ENCODE measurements at regions not wholly inside any gene's neighbourhood (a gene's known extent, or its start where the extent isn't known, plus 50 kb on each side); places are given as distances from the start of the nearest gene placed in this dataset.

DNA sequence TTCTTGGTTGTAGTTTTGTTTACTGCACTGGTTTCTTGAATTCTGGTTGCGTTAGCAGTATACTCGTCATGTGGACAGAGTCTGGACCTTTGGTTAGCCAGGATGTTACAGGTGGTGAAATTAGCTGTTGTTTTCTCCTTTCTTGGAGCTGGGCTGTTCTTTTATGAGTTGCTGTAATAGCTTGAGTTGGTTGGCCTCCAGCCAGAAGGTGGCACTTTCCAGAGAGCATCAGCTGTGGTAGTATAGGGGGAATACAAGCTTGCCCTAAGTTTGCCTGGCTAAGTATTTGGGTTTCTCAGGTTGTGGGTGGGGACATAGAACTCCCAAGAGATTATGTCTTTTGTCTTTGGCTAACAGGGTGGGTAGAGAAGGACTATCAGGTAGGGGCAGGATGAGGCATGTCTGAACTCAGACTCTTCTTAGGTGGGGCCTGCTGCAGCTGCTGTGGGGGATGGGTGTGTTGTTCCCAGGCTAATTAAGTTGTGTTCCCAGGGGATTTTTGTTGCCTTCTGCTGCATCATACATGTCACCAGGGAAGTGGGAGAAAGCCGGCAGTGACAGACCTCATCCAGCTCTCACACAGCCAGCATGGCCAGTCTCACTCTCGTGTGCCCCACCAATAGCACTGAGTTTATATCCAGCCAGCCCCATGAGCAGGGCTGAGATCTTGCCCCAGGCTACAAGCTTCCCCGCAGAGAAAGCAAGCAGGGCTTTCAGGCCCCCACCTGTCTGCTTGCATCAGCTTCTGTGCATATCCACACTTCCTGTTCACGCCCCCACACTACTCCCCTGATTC is 246.7 kb upstream of the TPK1 start:
- H3K27me3 ChIP-seq (ENCODE audit: control insufficient read depth, low read length), result no peaks in the 10 kb centered on the region
- H3F3A ChIP-seq (ENCODE audit: control insufficient read depth, insufficient read depth), result no peaks in the 10 kb centered on the region
- H3K9me3 ChIP-seq (ENCODE audit: control insufficient read depth, insufficient read depth, low read length), result no peaks in the 10 kb centered on the region
- no peak for TF ChIP-seq EZH2phosphoT487 (IDR thresholded peaks at IDR 0.05; ENCODE audit: borderline replicate concordance, low read length)
- TF ChIP-seq CTCF (IDR thresholded peaks at IDR 0.05; ENCODE audit: low read depth, low read length, poor library complexity, severe bottlenecking), result no peak
- no peaks in the 10 kb centered on the region for H4K20me1 ChIP-seq (ENCODE audit: control insufficient read depth, insufficient read depth, low read depth, low read length)
- H3K27ac ChIP-seq (ENCODE audit: low read depth, low read length), result no peak overlapping the region
- no peak overlapping the region for H3K4me2 ChIP-seq (ENCODE audit: low read length)
- H3K36me3 ChIP-seq (ENCODE audit: control insufficient read depth, low read length), result no peaks in the 10 kb centered on the region
- no peak overlapping the region for H3K4me3 ChIP-seq (ENCODE audit: low read length)
- H3K79me2 ChIP-seq (ENCODE audit: control insufficient read depth, low read length), result no peaks in the 10 kb centered on the region
- H3K9me2 ChIP-seq (replicated peaks; ENCODE audit: control insufficient read depth, low read length), result no peaks in the 10 kb centered on the region
- no peaks in the 10 kb centered on the region for H3K4me1 ChIP-seq (ENCODE audit: control insufficient read depth, low read length)

GRCh38 chr7:145065473-145065872 is 229.6 kb upstream of the TPK1 start:
- TF ChIP-seq CTCF (IDR thresholded peaks at IDR 0.05; ENCODE audit: low read depth, low read length, poor library complexity, severe bottlenecking) (no peak), EZH2phosphoT487 (IDR thresholded peaks at IDR 0.05; ENCODE audit: borderline replicate concordance, low read length) (no peak)
- Histone ChIP-seq H3K4me3 (ENCODE audit: low read length) (no peak overlapping the region), H4K20me1 (ENCODE audit: control insufficient read depth, insufficient read depth, low read depth, low read length) (no peaks in the 10 kb centered on the region), H3K4me1 (ENCODE audit: control insufficient read depth, low read length) (no peaks in the 10 kb centered on the region), H3K27me3 (ENCODE audit: control insufficient read depth, low read length) (no peaks in the 10 kb centered on the region), H3K4me2 (ENCODE audit: low read length) (no peak overlapping the region), H3K9me2 (replicated peaks; ENCODE audit: control insufficient read depth, low read length) (no peaks in the 10 kb centered on the region), H3K79me2 (ENCODE audit: control insufficient read depth, low read length) (no peaks in the 10 kb centered on the region), H3F3A (ENCODE audit: control insufficient read depth, insufficient read depth) (no peaks in the 10 kb centered on the region), H3K27ac (ENCODE audit: low read depth, low read length) (no peak overlapping the region), H3K9me3 (ENCODE audit: control insufficient read depth, insufficient read depth, low read length) (no peaks in the 10 kb centered on the region), H3K36me3 (ENCODE audit: control insufficient read depth, low read length) (no peaks in the 10 kb centered on the region)

DNA sequence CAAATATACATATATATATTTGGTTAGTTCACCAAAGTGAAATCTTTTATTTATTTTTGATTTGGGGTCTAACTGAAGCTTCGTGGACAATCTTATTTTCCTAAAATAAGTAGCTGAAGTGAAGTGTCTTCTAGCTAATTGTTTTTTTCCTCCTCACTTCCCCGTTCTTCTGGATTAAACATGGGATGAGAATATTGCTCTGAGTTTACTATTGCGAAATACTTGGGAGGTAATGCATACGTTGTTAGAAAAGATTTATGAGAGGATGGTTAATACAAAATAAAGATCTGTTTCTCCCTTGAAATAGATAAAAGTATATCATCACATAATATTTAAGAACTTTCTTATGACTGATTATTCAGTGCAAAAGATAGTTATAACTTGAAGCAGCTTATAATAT is 228.3 kb upstream of the TPK1 start:
- Histone ChIP-seq H3F3A (ENCODE audit: control insufficient read depth, insufficient read depth) (no peaks in the 10 kb centered on the region), H3K4me2 (ENCODE audit: low read length) (no peak overlapping the region), H3K4me3 (ENCODE audit: low read length) (no peak overlapping the region), H3K36me3 (ENCODE audit: control insufficient read depth, low read length) (no peaks in the 10 kb centered on the region), H4K20me1 (ENCODE audit: control insufficient read depth, insufficient read depth, low read depth, low read length) (no peaks in the 10 kb centered on the region), H3K4me1 (ENCODE audit: control insufficient read depth, low read length) (no peaks in the 10 kb centered on the region), H3K9me2 (replicated peaks; ENCODE audit: control insufficient read depth, low read length) (no peaks in the 10 kb centered on the region), H3K9me3 (ENCODE audit: control insufficient read depth, insufficient read depth, low read length) (no peaks in the 10 kb centered on the region), H3K79me2 (ENCODE audit: control insufficient read depth, low read length) (no peaks in the 10 kb centered on the region), H3K27me3 (ENCODE audit: control insufficient read depth, low read length) (no peaks in the 10 kb centered on the region), H3K27ac (ENCODE audit: low read depth, low read length) (no peak overlapping the region)
- no peak for TF ChIP-seq CTCF (IDR thresholded peaks at IDR 0.05; ENCODE audit: low read depth, low read length, poor library complexity, severe bottlenecking)
- TF ChIP-seq EZH2phosphoT487 (IDR thresholded peaks at IDR 0.05; ENCODE audit: borderline replicate concordance, low read length), result no peak
